AML-193 (cell line): ENCODE measurements at regions not wholly inside any gene's neighbourhood (a gene's known extent, or its start where the extent isn't known, plus 50 kb on each side); places are given as distances from the start of the nearest gene placed in this dataset.
"Not testable (repeated sequence)": the region's sequence is repeated elsewhere in the genome, so short reads cannot be mapped to it uniquely, and the experiment has no call there.

Source experiments
- DNase-seq, 2 experiments: peaks; one replicate each; lab custom pipeline; 2025; lab: John Stamatoyannopoulos, UW

- no peak for DNase-seq
These were observed 54.9 kb downstream of the DIO3 start for GRCh38 chr14:101616202-101616601.

DNA sequence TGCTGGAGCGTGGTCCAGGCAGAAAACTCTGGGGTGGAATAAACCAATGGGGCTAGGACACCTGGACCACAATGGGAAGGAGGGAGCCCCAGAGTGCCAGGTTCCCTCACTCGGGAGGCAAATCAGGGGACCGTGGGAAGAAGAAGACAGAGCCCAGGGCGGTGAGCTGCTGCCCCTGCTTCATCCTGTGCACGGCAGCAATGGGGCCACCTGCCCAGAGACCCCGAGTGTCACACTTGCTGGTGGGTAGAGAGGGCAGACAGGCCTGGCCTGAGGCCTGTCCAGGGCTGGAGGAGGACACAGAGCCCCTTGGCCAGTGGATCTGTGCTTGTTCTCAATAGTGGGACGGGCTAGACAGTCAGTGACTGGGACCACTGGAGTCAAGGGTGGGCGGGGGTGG is 58.2 kb downstream of the DIO3 start:
- no peak for DNase-seq

DNA sequence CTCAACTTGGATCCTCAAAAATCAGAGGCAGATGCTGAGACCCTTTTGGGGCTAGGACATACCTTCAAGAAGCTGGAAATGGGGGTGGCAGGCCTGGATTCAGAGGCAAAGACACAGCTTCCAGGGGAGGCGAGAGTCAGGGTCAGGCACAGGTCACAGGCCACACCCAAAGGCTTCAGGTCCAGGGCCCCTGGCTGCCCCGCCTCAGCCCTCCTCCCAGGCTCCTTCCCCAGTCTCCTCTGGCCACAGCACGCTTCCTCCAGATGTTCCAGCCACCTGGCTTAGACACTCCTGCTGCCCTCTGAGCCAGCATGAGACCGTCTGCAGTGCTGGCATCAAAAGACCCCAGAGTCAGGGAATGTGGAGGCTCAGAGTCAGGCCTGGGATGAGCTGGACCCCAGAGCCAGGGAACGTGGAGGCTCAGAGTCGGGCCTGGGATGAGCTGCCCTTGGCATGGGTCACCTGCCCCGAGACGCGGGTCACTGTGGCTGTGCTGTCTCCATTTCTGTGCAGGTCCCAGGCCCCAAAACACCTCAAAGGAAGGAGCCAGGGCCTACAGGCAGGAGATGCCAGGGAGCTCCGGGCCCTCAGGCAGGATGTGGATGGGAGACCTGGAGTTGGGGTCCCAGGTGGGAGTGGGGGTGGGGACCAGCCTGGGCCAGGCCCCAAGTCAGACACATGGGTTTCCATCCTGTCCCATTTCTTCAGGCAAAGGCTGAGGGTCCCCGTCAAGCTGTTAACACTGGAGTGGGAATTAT is 58.9 kb downstream of the DIO3 start:
- no peak for DNase-seq

DNA sequence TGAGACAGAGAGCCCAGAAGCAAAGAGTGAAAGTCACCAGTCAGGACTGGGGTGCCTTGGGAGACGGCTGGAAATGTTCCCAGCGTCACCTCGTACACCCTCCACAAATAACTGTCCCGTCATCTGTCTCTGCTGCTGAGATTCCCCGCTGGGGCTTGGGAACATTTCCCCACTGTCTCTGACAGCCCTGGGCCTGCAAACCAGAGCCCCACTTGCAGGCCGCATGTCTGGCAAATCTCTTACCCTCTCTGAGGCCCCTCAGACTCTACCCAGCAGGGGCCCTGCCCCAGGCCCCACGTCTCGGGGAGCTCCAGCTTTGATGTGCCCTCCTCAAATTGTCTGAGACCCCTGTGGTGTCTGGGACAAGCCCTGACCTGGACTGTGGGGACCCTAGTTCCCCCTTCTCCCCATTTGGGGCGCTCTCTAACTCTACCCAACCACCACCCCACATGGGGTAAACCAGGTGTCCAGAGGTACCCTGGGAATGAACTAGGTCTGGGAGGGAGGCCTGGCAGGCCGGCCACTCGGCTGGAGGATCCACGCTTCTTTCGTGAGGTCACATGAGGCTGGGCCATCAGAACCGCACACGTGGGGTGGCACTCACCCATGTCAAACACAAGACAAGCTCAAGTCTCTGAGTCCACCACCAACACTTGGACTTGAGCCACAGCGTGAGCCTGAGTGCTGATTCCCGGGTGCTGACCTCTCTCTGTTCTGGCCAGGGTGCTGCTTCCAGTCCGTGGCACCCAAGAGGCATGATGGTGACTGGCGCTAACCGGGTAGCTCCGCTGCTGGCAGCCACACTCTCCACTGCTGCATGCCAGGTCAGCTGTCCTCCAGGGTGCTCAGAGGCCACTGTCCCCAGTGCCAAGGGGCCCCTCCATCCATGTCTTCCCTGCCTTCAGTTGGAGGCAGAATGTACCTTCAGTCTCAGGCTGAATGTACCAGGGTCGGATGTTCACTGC is 59.8 kb downstream of the DIO3 start:
- DNase-seq: no peak

DNA sequence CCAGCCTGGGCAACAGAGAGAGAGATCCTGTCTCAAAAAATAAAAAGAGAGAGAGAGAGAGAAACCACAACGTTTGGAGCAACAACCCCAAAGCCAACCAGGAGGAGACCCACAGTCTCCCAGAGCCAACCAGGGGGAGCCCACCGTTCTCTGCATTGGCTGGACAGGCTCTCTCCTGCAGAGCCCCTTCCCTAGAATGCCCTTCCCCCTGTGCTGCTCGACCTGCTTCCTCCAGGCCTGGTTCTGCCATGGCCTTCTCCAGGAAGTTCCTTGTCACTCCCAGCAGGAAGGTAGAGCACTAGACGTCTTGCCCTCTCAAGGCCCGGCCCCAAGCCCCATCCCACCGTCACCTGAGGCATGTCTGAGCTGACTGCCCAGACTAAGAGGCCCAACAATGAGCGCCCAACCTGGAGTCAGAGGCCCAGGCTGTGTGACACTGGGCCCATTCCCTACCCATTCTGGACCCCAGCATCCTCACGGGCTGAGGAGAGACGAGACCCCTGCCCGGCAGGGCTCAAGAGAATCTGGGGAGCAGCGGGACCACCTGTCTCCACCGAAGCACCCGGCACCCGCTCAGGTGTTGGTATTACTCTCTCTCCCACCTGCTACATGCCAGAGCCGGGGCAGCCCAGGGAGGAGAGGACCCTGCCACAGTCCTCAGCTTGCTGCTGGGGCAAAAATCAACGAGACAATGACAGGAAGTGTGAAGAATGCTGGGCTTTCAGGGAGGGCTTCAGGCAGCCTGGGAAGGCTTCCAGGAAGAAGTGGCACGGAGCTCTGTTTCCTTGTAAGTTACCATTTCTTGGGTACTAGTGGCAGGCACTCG is 61.2 kb downstream of the DIO3 start:
- DNase-seq: no peak

- no peak for DNase-seq
These were observed 61.7 kb downstream of the DIO3 start for GRCh38 chr14:101623077-101623372.

GRCh38 chr14:101623685-101624444 is 62.6 kb downstream of the DIO3 start:
- DNase-seq: no peak

- DNase-seq: no peak
These were observed 63.2 kb downstream of the DIO3 start for GRCh38 chr14:101624536-101624935.

DNA sequence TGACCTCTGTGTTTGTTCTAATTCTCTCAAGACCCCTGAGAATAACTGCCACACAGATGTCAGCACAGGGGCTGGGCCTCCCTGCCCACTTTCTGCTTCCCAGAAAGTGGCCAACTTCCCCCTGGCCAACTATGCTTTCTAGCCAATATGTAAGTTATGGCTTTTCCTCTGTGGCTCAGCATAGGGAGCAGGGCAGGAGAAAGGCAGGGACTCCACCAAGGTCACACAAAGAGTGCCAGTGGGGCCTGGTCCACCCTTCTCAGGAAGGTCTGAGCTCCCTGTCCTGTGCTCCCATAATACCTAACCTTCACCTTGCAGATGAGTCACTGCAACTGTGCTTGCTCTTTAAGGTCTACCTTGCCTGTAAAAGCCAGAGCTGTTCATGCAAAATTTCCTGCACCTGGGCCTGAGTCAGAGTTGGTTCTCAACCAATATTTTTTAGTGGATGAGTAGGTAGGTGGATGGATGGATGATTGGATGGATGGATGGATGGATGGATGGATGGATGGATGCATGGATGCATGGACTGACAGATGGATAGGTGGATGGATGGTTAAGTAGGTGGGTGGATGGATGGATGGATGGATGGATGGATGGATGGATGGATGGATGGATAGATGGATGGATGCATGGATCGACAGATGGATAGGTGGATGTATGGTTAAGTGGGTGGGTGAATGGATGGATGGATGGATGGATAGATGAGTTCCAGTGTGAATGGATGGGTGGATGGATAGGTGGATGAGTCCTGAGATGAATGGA is 64.2 kb downstream of the DIO3 start:
- DNase-seq: no peak

DNA sequence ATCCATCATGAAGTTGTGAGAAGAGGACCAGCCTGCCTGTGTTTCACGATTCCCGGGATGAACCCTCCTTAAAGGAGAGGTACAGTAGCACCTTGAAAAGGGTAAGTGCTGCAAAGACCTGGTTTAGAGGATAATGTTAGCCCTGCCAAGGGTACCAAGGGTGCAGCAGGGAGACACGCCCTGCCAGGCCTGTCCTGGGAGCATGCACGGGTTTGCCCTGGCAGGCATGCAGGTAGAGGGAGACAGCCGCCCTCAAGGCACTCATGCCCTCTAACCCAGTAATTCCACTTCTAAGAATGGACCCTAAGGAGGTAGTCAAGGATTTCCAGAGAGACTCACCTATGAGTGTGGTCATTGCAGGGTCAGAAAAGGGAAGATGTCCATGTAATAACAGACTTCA is 65.0 kb downstream of the DIO3 start:
- no peak for DNase-seq

- DNase-seq: no peak
These were observed 66.6 kb downstream of the DIO3 start for GRCh38 chr14:101627915-101628262.

DNA sequence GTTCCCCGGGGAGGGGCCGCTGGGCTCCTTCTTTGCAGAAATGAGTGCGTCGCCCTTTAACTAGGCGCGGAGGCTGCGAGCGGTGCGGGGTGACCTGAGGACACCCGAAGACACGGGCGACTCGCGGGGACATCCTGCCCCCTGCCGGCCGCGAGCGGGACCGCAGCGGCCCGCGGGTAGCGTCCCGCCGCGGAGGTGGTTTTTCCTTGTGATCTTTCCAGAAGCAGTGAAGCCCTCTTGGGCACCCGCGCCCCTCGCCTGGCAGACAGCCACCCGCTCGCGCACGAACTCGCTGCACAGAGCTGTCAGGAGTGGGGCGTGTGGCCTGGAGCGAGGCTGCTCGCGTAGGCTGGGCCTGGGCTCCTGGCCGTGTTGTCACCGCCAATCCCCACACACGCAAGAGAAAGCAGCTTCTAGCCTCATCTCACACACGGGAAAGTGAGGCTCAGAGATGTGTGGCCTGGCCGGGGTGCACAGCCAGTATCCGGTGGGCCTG is 67.2 kb downstream of the DIO3 start:
- peak; percentile 17 to 22 for DNase-seq

- DNase-seq: no peak
These were observed 67.7 kb downstream of the DIO3 start for GRCh38 chr14:101628975-101629374.

GRCh38 chr14:101630056-101630965 is 69.0 kb downstream of the DIO3 start:
- DNase-seq: no peak

DNA sequence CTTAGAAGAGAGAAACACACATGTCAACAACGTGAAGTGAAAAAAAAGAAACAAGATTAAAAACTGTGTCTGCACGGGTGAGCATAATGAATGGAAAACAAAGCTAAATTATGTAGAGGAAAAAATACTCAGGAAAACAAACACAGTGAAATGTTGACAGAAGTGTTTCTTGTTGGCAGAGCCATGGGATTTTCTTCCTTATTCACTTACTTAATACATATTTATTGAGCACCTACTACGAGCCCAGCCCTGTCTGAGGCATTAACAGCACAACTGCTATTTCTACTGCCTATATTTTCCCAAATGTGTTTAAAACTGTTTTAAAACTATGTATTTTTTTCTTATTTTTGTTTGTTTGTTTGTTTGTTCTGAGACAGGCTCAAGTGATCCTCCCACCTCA is 69.9 kb downstream of the DIO3 start:
- no peak for DNase-seq

GRCh38 chr14:101631970-101632369 is 70.7 kb downstream of the DIO3 start:
- DNase-seq: not testable (repeated sequence)

DNA sequence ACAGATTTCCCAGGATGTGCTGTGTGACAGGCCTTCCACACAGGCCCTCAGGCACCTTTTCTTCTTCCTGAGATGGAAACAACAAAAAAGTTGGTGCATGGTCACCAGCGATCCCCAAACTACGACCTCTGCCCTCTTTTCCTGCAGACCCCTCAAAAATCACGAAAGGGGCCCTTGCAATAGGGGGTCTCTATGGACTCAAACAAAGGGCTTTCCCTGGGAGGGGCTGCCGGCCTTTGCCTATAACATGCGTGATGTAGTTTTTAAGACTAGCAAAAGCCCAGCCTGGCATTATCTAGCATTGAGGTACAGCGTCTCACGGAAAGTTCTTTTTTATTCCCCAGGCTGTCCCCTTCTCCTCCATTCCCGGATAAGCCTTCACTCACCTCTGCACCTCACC is 71.2 kb downstream of the DIO3 start:
- DNase-seq: no peak

GRCh38 chr14:101633276-101633675 is 72.0 kb downstream of the DIO3 start:
- no peak for DNase-seq

DNA sequence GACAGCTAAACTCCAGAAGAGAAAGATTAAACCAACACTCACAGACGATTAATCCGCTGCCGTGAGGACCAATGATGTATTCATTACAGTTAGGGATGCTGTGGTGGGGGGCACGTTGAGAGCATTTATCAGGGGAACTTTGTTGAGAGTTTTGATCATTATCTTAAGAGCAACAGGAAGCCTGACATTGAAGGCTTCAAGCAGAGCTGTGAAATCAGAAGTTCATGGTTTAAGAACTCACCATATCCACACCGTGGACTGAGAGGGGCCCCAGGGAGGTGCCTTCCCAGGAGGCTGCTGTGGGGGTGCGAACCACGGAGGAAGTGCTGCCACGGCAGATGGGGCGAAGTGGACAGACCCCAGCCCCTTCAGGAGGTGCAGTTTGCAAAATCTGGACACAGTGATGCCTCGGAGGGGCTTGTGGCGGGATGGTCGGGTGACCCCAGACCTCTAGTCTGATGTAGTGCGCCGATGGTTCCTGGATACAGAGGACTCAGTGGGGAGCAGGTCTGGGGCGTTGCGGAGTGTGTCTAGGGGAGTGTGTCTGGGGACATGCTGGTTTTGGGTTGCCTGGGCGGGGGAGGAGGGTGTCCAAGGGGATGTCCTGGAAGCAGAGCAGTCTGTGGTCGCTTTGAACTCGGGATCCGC is 73.0 kb downstream of the DIO3 start:
- DNase-seq: no peak
